ENCODE measurements at regions not wholly inside any gene's neighbourhood (a gene's known extent, or its start where the extent isn't known, plus 50 kb on each side); places are given as distances from the start of the nearest gene placed in this dataset.

DNA sequence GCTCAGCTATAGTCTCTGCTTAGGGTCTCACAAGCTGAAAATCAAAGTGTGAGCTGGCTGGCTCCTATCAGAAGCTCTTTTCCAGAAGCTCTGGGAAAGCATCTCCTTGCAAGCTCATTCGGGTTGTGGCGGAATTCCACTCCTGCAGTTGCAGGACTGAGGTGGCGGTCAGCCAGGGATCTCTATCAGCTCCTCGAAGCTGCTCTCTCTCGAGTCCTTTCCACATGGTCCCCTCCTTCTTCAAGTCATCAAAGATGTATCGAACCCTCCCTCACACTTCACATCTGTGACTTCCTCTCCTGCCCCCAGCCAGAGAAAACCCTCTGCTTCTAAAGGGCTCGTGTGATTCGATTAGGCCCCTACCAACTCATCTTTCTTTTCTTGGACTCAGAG, 141.7 kb downstream of the ZFP36L2 start:
- no peak for DNase-seq

DNA sequence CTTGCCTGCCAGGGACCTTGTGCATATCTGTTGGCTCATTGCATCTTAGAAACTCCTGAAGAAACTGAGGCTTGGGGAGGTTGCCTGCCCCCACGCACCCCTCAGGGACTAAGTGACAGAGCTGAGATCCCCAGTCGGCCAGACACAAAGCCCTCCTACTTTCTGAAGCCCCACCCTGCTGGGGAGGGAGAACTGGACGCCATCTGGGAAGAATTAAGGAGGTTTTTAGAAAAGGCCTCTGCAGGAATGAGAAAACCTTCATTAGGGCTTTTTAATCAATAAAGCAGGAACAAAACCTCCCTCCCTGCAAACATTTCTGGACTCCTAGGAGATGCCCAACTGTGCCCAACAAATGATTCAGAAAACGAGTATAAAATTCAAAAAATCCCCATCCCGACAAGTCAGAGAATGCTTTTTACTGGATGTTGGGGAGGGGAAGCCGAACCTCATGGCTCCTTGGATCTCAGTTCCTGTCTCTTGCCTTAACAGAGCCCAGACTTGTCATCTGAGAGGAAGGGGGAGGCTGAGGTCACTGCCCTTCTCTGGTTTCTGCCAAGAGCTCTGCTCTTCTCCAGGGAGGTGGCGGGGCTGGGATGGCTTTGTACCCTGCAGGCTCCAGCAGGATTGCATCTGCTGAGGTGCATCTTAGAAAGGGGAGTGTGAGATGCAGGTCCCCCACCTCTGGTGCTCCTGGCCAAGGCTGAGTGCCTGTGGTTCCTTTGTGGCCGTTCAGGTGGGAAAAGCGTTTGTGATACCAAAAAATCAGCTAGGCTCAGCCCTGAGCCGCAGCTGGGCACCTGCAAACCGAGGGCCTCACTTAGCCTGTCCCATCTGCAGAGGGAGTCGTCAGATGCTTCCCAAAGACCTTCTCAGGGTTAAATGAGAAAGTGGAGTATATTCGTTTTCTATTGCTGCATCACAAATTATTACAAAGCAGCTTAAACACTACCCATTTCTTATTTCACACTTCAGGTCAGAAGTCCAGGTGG, 142.4 kb downstream of the ZFP36L2 start:
- no peak for DNase-seq

DNA sequence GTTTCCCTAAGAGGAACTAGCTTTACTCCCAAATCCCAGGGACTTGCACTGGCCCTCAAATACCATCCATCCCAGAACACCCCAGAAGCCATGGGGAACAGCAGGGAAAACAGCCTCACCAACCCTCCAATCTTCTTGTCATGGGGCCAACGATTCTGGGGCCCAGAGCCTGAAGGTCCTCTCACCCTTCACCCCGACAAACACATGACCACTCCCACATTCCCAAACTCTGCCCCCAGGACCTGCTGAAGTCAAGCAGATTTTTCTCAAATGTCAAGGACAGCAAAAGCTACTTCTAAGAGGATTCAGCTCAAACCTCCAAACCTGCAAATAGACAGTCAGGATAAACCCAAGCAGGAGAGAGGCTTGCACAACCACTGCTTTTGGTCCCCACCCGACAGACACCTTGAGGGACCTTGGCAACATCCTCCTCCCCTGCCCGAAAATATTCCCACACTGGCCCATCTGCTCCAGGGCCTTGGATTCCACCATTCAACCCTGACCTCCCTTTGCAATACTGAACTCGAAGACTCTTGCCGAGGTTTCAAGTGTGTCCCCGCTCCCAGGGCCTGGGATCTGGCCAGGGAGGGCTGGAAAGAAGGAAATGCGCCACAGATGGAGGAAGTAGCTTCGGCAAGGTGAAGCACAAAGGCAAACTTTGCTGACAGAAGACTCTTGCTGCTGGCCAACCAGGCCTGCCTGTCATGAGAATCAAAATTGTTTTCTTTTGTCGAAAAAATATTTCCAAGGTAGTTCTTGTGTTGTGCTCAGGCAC, 143.3 kb downstream of the ZFP36L2 start:
- no peak for DNase-seq

DNA sequence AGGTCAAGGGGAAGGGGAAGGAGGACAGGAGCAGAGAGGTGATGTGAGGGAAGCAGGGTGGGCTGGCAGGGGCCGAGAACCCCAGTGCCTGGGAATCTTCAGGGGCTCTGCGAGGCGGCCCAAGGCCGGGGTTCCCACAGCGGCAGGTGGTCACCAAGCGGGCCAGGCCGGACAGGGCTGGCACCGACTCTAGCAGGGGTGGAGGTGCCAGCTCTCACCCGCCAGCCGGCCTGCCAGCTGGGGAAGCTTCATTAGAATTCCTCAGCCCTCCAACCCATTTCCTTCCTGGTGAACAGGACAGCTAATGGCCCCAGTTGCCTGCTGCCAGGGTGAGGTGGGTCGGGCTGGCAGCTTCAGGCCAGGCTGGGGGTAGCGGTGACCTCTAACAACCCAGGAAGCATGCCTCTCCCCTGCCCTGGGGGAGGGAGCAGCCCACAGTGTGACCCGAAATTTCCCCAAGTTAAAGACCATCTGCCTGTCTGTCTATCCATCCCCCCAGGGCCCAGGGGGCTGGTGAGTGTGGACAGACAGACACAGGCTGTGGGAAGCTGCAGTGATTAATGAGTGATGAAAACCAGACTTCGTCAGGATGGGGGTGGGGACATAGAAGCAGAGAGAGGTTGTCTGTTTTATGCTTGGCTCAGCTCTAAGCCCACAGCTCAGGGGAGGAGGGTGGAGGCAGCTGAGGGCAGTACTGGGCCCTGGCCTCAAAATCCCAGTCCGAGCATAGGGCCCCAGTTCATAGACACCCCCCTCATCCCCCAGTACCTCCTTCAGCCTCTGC, 144.1 kb downstream of the ZFP36L2 start:
- no peak for DNase-seq

DNA sequence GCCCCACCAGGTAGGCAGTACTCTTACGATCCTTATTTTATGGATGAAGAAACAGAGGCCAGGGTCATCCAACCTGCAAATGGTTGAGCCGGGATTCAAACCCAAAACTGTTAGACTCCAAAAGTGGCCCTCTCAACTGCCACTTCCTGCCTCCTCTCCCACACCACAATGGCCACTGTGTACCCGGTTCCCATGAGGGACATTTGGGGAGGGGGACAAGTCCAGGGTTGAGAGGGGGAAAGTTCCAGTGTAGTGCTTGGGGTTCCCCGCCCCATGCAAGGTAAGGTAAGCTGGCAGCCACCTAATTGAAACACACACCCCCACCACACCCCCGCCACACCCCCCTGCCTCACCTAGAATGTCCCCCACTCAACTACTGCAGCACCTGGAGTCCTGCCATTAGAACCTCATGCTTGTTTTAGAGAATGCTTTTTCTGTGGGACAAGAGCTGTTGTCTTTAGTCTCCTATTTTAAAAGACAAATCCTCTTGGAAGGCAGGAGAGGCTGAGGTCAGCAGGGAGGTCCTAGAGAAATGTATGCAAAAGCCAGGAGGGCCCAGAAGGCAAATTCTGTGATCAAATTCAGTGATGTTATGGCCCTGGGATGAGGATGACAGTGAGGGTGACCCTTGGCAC, 145.2 kb downstream of the ZFP36L2 start:
- DNase-seq = no peak

DNA sequence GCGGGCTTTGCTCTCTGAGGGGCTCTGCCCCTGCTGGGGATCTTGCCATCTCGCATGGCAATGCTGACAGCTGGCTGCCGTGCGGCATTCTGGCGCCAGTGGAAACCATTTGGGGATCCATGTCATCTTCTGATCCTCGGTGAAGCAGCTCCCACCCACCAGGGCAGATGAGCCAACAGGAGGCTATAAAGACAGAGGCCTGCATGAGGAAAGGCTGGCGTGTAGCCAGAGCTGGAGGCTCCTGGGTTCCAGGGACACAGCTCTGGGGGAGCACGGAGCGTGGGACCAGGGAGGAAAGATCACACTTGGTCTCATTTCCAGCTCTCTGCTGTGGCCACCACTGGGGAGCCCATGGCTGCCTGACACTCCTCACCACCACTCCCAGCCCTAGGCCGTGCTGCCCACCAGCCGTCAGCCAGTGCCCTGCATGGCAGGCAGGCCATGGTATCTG, 145.8 kb downstream of the ZFP36L2 start:
- DNase-seq = no peak

DNA sequence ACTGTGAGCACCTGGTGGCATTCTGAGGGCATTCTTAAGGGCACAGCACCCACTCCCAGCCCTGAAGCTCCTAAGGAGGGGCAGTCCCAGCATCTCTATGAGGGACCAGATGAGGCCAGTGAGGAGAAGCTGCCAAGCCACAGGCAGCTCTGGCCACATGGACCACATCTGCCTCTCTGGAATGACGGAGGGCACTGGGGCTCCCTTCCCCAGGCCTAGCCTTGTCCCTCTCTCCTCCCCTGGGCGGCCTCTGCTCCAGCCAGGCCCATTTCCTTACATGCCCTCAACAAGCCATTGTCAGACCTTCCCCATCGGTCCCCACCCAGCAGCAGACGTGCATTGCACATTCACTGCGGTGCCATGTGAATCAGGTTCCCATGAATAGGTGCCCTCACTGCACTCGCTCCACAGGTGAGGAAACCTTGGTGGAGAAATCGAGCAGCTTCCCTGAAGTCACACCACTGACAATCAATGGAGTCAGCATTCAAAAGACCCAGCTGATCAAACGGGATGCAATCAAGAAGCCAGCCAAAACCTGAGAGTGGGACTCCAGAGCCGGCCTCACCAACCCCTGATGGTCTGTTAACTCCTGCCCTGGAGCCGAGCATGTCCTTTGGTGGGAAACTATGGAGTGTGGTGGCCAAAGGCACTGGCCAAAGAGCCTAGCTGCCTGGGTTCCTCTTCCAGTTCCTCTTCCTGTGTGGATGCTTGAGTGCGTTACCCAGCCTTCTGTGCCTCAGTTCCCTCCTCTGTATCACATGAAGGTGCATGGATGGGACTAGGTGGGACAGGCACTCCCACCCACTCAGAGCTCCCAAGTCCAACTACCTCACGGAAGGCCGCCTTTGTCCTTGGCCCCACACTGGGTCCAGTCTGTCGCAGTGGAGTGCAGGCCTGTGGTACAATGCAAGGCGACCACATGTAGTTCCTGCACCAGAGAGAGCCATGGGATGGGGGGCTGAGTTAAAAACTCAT, 147.3 kb downstream of the ZFP36L2 start:
- no peak for DNase-seq

DNA sequence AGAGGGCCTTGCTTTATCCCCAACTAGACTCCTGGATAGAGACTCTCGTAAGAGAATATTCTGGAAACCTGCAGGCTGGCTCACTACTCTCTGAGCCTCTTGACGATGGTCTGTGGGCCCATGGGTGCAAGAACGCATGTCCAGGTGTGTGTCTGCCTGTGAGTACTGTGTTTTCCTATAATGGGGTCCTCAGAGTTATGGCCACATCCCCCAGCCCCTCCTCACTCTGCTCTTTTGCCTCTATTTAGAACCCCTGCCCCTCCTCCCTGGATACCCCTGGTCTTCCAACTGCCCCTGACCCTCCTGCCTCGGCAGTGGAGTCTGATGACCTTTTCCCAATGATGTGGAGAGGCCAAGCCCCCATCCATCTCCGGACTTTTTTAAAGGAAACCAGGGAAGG, 148.1 kb downstream of the ZFP36L2 start:
- DNase-seq = no peak

DNA sequence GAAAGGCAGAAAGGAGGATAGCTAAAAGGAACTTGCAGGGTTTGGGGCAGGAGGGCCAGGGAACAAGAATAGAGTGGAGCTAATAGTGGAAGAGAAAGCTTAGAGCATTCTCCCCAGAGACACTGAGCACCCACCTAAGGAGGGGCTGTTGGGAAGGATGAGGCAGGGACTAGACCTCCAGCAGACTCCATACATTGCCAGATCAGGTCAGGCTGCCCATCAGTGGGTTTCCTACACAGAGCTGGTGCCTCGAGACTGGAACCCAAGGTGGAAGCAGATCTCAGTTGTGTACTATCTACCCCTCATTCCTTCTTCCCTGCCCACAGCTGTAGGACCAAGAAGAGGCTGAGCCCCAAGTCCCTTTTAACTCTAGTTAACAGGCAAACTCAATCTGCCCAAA, 148.5 kb downstream of the ZFP36L2 start:
- DNase-seq = no peak

DNA sequence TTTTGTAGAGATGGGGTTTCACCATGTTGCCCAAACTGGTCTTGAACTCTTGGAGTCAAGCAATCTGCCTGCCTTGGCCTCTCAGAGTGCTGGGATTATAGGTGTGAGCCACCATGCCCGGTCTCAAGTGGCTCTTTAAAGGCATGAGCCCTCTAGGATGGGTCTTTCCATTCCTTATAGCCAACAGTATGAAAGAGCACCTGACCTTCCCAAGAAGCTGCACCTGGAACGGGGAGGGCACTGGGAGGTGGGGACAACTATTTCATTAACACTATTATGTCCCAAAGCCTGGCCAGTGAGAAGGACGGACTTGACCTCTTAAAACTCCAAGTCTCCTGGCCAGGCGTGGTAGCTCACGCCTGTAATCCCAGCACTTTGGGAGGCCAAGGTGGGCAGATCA, 149.7 kb downstream of the ZFP36L2 start:
- no peak for DNase-seq

DNA sequence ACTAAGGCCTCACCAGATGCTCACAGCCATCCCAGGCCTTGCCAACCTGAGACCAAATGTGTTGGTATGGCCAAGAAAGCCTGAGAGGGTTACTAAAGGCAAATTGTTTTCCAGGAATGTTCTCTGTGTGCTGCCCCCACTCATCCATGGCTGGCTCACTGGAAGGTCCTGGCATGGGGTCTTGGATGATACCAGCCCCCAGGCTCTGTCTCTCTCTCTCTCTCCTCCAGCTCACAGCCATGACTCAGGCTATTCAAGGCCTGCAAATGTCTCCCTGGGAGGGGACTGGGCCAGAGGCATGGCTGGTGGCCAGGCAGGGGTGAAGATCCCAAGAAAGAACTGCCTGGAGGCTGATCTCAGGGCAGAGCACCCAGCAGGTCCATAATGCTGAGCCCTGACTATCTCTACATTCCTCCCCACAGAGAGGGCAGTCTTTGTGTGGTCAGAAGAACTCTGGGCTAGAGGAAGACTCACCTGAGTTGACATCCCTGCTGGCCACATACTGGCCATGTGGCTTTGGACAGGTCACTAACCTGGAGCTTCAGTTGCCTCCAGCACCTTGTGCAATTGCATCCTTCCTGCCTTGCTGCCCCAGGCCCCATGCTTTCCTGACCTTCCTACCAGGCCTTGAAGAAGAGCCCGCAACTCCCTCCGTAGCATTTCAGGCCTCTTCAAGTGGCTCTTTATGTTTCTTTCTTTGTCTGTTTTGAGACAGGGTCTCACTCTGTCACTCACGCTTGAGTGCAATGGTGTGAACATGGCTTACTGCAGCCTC, 150.4 kb downstream of the ZFP36L2 start:
- DNase-seq = no peak

DNA sequence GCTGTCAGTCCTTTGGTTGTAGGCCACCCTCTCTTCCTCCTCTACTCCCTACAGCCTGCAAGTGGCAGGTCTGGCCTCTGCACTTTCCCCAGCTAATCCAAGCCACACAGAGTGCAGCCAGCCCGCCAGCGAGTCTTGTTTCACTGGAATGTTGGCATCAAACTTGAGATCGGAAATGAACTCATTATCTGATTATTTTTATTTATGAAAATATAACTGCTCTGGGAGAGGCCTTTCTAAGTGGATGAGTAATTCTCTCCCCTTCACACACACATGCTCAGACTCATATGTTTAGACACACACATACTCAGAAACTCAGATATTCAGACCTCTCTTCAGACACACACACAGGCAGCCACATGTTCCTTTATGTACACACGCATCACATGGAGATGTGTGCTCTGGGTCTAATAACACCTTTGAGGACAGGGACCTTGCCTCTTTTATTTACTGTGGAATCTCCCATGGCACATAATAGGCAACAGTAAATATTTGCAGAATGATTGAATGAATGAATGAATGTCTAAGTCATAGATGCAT, 151.3 kb downstream of the ZFP36L2 start:
- no peak for DNase-seq

DNA sequence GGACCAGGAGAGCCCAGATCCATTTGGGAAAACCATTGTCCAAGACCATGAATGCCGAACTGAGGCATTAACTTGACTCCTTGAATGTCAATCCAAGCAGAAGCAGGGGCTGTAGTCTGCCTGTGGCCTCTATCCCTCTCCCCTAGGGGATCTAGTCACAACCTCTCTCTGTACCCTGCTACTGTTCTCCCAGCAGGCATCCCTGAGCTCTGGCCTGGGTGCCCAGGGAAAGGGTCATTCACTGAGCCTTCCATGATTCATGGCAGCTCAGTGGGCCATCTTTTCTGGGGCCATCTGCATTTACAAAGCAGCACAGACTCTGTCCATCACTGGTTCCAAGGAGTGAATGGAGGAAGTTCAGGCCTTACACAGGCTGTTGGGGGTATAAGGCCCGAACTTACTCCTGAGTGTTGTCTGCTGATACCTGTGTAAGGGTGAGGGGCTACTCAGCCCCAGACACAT, 151.8 kb downstream of the ZFP36L2 start:
- DNase-seq = no peak

DNA sequence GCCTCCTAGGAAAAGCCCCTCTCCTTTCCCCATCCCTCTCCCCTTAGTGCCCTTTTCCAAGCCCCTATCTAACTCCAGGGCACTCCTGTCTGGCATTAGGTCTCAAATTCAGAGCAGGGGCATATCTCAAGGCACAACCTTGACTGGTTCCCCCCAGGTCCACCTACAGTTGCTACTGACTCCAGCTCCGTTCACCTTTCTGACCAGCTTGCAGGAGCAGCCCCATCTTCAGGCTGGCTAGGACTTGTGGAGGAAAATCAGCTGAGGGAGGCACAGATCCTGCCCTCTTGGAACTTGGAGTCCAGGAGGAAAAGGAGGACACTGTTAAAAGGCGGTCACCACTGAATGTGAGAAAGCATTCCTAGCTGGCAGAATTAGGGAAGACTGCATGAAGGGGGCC, 152.4 kb downstream of the ZFP36L2 start:
- no peak for DNase-seq

DNA sequence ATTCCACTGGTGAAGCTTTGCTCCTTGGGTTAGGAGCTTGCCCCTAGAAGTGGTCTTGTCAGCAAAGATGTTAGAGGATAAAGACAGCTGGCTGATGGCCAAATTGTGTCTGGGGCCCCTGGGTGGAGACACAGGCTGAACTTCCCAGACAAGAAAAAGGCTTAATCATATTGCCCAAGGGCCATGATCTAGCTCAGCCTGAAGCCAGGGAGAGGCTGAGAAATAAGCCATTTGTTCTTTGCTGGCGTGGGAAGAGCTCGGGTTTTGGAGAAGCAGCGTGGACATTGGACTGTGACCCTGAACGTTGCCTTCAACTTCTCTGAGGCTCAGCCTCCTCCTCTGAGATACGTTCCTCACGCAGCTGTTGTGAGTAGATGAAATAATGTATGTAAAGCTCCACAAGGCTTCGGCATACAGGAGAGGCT, 153.0 kb downstream of the ZFP36L2 start:
- DNase-seq = no peak

DNA sequence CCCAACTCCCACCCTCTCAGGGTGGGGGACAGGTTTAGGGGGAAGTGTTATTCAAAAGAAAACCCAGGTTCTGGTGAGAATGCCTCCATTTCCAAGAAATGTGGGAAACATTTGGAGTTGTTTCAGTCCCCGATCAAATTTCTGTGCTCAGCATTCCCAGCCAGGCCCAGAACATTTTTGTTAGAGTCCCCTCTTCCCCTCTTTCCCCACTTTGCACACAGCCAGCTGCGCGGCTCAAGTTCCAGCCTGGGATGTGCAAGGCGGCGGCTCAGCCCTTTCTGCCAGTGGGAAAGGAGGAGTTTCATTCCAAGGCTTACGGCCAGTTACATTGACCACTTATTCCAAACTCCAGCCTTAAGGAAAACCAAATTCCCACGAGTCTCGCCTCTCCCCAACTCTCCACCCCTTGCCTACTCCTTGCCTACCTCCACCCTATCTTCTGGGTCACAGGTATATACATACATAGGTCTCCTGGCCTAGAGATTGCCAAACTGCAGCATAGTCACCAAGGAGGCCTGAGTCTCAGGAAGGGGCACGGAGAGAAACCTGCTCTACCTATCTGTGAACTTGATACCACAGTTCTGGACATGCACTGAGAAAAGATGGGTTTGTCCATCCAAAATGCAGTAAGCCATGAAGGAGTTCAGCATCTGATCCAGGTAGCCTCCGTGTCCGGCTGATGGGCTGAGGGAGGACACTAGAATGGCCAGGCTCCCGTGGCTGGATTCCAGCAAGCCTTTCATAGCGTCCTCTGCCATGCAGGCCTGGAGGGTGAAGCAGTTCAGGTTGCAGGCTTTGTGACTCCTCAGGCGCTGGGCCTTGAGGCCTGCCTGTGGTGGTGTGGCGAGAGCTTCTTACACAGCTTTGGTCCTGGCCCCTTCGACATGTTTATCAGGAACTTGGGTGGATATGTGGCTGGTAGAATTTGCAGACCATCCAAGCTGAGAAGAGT, 154.5 kb downstream of the ZFP36L2 start:
- DNase-seq = no peak

DNA sequence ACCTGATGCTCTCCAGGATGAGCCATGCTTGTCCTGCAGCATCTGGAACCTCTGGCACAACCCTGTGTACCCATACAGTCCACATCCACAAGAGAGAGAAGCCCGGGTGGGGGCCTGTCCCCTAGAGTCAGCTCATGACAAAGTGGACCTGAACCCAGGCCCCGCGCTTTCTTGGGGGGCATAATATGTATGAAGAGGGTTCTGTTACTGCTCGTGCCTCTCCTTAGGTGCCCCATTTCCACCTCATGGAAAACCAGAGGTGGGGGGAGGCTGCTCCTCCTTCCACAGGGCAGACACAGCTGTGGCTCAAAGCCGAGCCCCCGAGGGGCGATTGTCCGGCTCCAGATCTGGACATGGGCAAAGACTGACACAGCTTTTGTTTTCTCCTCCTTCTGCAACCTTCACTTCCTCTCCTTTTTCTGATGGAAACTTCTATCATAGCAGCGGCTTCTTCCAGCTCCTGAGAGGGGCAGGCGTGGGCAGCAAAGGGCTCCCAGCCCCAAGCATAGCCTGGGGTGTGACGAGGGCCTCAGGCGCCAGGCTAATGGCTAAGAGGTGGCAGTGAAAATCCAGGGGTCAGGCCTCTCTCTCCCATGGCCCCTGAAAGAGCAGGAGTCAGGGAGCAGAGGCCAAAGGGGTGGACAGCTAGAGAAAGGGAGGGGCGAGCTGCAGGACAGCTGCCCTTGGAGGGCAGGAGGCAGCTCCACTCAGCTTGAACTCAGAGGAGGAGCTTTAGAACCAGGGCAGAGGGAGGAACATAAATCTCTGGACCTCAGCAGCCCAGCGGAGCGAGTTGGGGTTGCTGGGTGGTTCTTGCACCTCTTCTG, 155.5 kb downstream of the ZFP36L2 start:
- DNase-seq = no peak

DNA sequence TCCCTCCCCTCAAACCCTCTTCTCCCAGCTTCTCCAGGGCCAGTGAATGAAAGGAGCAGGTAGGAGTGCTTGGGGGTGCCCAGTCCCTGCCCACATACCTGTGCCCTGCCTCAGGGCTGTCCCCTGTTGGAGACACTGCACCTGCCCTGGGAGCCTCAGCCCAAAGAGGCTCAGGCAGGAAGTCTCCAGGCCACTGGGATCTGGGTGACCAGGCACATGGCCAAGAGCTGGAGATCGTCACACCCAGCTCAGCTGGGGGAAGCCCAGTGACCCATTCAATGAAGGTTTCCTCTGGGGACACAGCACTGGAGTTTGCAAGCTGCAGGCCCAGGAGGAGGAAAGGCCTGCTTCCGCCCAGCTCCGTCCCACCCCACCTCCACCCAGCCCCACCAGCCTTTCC, 156.4 kb downstream of the ZFP36L2 start:
- DNase-seq = no peak
